ENCODE measurements at regions not wholly inside any gene's neighbourhood (a gene's known extent, or its start where the extent isn't known, plus 50 kb on each side); places are given as distances from the start of the nearest gene placed in this dataset.

DNA sequence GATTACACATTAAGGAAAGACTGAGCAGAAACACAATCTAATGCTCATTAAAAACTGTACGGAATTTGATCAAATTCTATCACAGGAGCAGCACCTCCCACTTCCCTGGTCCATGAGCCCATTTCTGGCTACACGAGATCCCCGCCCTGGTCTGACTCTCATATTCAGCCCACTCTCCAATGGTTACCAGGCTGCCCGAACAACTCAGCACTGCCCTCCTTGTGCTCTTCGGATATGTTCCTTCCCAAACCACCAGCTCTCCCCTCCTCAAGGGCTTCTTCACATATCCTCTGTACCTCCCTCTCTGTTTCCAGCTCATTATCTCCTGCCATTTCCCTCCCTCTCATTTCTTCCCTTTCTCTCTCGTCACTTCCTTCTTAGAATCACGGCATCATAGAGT lies 180.5 kb downstream of the RSL24D1 start:
- Histone ChIP-seq H3F3A (ENCODE audit: low read depth) (no peaks in the 10 kb centered on the region), H2AFZ (ENCODE audit: low read length) (no peak overlapping the region), H3K4me2 (ENCODE audit: low read depth, low read length, poor library complexity, severe bottlenecking) (no peak overlapping the region), H3K4me3 (ENCODE audit: low read length, poor library complexity, severe bottlenecking) (no peak overlapping the region), H3K36me3 (ENCODE audit: insufficient read depth, low read length) (no peaks in the 10 kb centered on the region), H3K9ac (ENCODE audit: low read depth, low read length, poor library complexity, severe bottlenecking) (no peak overlapping the region), H3K79me2 (ENCODE audit: insufficient read depth, low read length) (no peaks in the 10 kb centered on the region), H3K4me1 (ENCODE audit: insufficient read depth, low read length, poor library complexity, severe bottlenecking) (no peaks in the 10 kb centered on the region), H3K27me3 (ENCODE audit: insufficient read depth, low read length, poor library complexity, severe bottlenecking) (no peaks in the 10 kb centered on the region), H3K9me3 (ENCODE audit: insufficient read depth, low read depth, low read length) (no peaks in the 10 kb centered on the region), H4K20me1 (ENCODE audit: insufficient read depth, low read length, poor library complexity, severe bottlenecking) (no peaks in the 10 kb centered on the region), H3K9me2 (replicated peaks; ENCODE audit: low read depth, low read length) (no peaks in the 10 kb centered on the region)
- TF ChIP-seq EZH2phosphoT487 (IDR thresholded peaks at IDR 0.05; ENCODE audit: borderline replicate concordance): no peak
- TF ChIP-seq, protein P1, sequence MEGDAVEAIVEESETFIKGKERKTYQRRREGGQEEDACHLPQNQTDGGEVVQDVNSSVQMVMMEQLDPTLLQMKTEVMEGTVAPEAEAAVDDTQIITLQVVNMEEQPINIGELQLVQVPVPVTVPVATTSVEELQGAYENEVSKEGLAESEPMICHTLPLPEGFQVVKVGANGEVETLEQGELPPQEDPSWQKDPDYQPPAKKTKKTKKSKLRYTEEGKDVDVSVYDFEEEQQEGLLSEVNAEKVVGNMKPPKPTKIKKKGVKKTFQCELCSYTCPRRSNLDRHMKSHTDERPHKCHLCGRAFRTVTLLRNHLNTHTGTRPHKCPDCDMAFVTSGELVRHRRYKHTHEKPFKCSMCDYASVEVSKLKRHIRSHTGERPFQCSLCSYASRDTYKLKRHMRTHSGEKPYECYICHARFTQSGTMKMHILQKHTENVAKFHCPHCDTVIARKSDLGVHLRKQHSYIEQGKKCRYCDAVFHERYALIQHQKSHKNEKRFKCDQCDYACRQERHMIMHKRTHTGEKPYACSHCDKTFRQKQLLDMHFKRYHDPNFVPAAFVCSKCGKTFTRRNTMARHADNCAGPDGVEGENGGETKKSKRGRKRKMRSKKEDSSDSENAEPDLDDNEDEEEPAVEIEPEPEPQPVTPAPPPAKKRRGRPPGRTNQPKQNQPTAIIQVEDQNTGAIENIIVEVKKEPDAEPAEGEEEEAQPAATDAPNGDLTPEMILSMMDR (conservative IDR thresholded peaks at IDR 0.05; ENCODE audit: low read length): no peak

GRCh38 chr15:55015093-55015445 lies 181.7 kb downstream of the RSL24D1 start:
- H3K9ac ChIP-seq (ENCODE audit: low read depth, low read length, poor library complexity, severe bottlenecking): no peak overlapping the region
- no peaks in the 10 kb centered on the region for H3K36me3 ChIP-seq (ENCODE audit: insufficient read depth, low read length)
- TF ChIP-seq EZH2phosphoT487 (IDR thresholded peaks at IDR 0.05; ENCODE audit: borderline replicate concordance): no peak
- TF ChIP-seq, protein P1 (conservative IDR thresholded peaks at IDR 0.05; ENCODE audit: low read length): no peak
- no peaks in the 10 kb centered on the region for H3K4me1 ChIP-seq (ENCODE audit: insufficient read depth, low read length, poor library complexity, severe bottlenecking)
- no peaks in the 10 kb centered on the region for H3F3A ChIP-seq (ENCODE audit: low read depth)
- no peak overlapping the region for H2AFZ ChIP-seq (ENCODE audit: low read length)
- H3K79me2 ChIP-seq (ENCODE audit: insufficient read depth, low read length): no peaks in the 10 kb centered on the region
- H3K27me3 ChIP-seq (ENCODE audit: insufficient read depth, low read length, poor library complexity, severe bottlenecking): no peaks in the 10 kb centered on the region
- no peaks in the 10 kb centered on the region for H3K9me2 ChIP-seq (replicated peaks; ENCODE audit: low read depth, low read length)
- H3K4me2 ChIP-seq (ENCODE audit: low read depth, low read length, poor library complexity, severe bottlenecking): no peak overlapping the region
- H3K9me3 ChIP-seq (ENCODE audit: insufficient read depth, low read depth, low read length): no peaks in the 10 kb centered on the region
- no peaks in the 10 kb centered on the region for H4K20me1 ChIP-seq (ENCODE audit: insufficient read depth, low read length, poor library complexity, severe bottlenecking)
- H3K4me3 ChIP-seq (ENCODE audit: low read length, poor library complexity, severe bottlenecking): no peak overlapping the region

GRCh38 chr15:55014391-55015092 lies 182.2 kb downstream of the RSL24D1 start:
- H3K79me2 ChIP-seq (ENCODE audit: insufficient read depth, low read length): no peaks in the 10 kb centered on the region
- no peaks in the 10 kb centered on the region for H3K9me2 ChIP-seq (replicated peaks; ENCODE audit: low read depth, low read length)
- TF ChIP-seq, protein P1 (conservative IDR thresholded peaks at IDR 0.05; ENCODE audit: low read length): no peak
- no peak for TF ChIP-seq EZH2phosphoT487 (IDR thresholded peaks at IDR 0.05; ENCODE audit: borderline replicate concordance)
- H4K20me1 ChIP-seq (ENCODE audit: insufficient read depth, low read length, poor library complexity, severe bottlenecking): no peaks in the 10 kb centered on the region
- H3K4me3 ChIP-seq (ENCODE audit: low read length, poor library complexity, severe bottlenecking): no peak overlapping the region
- no peaks in the 10 kb centered on the region for H3K36me3 ChIP-seq (ENCODE audit: insufficient read depth, low read length)
- H3K27me3 ChIP-seq (ENCODE audit: insufficient read depth, low read length, poor library complexity, severe bottlenecking): no peaks in the 10 kb centered on the region
- no peak overlapping the region for H3K9ac ChIP-seq (ENCODE audit: low read depth, low read length, poor library complexity, severe bottlenecking)
- H3K4me2 ChIP-seq (ENCODE audit: low read depth, low read length, poor library complexity, severe bottlenecking): no peak overlapping the region
- H3K4me1 ChIP-seq (ENCODE audit: insufficient read depth, low read length, poor library complexity, severe bottlenecking): no peaks in the 10 kb centered on the region
- H3K9me3 ChIP-seq (ENCODE audit: insufficient read depth, low read depth, low read length): no peaks in the 10 kb centered on the region
- H2AFZ ChIP-seq (ENCODE audit: low read length): no peak overlapping the region
- no peaks in the 10 kb centered on the region for H3F3A ChIP-seq (ENCODE audit: low read depth)

Measured in Loucy (cell line).